Daoy (cell line): ENCODE measurements at regions not wholly inside any gene's neighbourhood (a gene's known extent, or its start where the extent isn't known, plus 50 kb on each side); places are given as distances from the start of the nearest gene placed in this dataset.
A peak's percentile ranks its signal among the peaks of the same experiment; 100 is the strongest.

Experiments used
- DNase-seq: peaks from one replicate; pipeline ENCODE4 v3.0.0-alpha.2; 2015; ENCODE audit warnings: low read depth

DNA sequence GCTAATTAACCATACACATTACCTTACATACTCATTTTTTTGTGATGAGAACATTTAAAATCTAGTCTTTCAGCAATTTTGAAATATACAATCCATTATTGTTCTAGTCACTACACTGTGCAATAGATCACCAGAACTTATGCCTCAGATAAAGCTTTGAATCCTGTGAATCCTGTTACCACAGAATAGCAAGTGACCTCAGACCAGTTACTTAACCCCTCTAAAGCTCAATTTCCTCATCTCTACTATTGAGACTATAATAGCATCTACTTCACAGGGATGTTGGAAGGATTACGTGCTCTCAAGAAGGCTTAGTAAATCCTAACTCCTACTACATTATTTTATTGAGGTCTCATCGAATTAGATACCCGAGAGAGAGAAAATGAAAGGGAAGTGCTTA is 60.2 kb upstream of the PIP5K1B start:
- DNase-seq = no peak

DNA sequence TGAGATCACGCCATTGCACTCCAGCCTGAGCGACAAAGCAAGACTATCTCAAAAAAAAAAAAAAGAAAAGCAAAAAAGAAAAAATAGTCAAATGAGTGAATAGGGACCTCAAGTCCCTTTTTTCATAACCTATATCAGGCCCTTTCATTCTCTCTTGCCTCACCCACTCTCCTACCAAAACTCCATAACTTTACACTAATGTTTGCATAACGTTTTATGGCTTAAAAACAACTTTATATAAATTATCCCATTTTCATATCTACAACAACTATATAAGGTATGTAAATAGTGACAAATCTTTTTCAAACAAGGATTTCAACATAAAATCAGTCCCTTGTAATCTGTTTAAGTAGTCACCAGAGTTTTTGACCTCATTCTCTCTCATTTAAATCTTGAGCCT is 56.9 kb upstream of the PIP5K1B start:
- no peak for DNase-seq

DNA sequence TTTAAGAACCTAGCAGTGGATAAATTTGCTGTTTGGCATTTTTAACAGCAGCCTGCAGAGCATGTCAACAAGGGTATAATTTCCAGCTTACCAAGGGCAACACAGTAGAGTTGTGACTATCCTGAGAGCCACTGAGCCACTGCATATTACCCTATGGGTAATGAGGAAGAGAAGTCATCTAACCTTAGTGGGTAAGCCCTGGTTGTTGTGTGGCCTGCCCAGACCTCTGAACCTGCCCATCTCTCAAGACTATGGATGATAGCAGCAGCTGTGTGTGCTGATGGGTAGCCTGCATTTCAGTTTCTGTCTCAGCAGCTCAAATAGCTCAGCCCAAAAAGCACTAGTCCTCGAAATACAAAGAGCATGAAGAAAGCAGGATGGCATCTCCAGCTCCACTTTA is 56.1 kb upstream of the PIP5K1B start:
- no peak for DNase-seq

DNA sequence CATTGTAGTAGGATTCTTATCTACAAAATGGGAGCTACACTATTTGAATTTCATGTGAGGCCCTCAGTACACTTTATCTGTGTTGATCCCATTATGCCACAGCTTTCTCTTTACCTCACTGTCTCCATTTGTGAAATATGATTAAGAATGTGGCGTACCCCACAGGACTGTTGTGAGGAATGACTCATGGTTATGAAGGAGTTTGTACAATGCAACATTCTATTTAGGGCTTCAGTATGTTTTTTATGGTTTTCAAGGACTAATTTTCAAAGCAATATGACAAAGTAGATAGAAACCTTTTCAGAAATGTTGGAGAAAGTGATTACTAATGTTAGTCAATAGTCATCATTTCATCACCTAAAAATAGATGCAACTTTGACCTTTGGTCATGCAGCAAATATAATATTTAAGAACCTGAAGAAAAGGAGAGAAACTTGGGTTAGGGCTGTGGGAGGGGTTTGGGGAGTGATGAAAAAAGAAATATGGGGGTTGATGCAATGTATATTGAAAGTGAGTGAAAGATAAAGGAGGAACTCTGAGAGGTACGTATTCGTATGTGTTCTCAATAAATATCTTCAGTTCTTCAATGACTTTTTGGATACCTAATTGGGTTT is 53.7 kb upstream of the PIP5K1B start:
- peak; percentile 37 for DNase-seq

DNA sequence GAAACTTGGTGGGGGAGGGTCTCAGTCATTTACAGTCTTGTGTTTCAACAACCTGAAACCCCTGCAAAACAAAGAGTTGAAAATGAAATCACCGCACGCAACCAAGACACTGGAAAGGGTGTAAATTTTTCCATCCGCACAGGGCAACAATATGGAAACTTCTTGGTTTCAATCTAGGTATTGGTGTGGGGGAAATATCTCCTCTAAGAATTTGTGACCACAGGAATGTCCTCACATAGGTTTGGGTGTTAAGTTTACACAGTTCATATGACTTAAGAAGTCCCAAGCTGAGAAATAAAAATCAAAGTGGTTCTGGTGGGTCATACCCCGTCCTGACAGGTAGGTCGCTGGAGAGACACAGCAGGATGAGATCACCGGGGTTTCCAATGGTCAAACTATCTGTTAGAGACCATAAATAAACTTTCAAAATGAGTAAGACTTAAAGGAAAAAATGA is 51.9 kb upstream of the PIP5K1B start:
- peak; percentile 40 for DNase-seq

DNA sequence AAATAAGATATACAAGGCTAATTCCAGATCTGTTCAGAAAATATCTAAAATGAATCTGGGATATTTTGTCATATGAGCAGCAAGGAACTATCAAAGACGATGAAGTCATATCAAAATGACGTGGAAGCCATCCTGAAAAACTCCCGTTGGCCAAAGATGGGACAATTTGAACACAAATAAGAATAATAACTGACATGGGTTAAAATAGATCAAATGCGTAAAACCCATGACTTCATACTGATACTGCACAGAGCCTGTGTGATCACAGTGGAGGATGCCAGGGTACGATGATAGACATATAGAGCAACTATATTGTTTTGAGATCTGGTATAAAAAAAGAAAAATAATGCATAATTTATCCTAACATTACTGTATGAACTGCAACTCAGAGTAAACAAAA is 51.0 kb upstream of the PIP5K1B start:
- DNase-seq = no peak
